WTC11 (cell line): ENCODE measurements at regions not wholly inside any gene's neighbourhood (a gene's known extent, or its start where the extent isn't known, plus 50 kb on each side); places are given as distances from the start of the nearest gene placed in this dataset.
A peak's percentile ranks its signal among the peaks of the same experiment; 100 is the strongest.

Experiments used
- ATAC-seq: fragments of 200-7000 bp; cut with Tn5 transposase; 2 replicates; pipeline ENCODE4 v1.10.0; 2021; ENCODE audit warnings: mild to moderate bottlenecking, moderate library complexity
- CTCF ChIA-PET: fragments of 300-600 bp; sonication (Branson Sonifier 250); formaldehyde crosslinking; loops from one replicate; lab custom pipeline; 2021; ENCODE audit warnings: antibody characterized with exemption; lab: Charles Lee
- POLR2A ChIA-PET: fragments of 350-600 bp; sonication (Branson Sonifier 250); formaldehyde crosslinking; loops from one replicate; lab custom pipeline; 2021; ENCODE audit warnings: antibody characterized with exemption; lab: Charles Lee
- DNase-seq: peaks from one replicate; pipeline ENCODE4 v3.0.0; 2021; ENCODE audit warnings: low spot score
- H3K27ac Mint-ChIP-seq: 2 replicates; pipeline ENCODE4 v1.8.0; 2021; ENCODE audit warnings: mixed read lengths
- H3K27me3 Mint-ChIP-seq: 2 replicates; pipeline ENCODE4 v1.8.0; 2021; ENCODE audit warnings: low read depth, mild to moderate bottlenecking, moderate library complexity, mixed read lengths
- H3K36me3 Mint-ChIP-seq: 2 replicates; pipeline ENCODE4 v1.8.0; 2021; ENCODE audit warnings: mixed read lengths
- H3K4me1 Mint-ChIP-seq: 2 replicates; pipeline ENCODE4 v1.8.0; 2022; ENCODE audit warnings: mixed read lengths
- H3K4me3 Mint-ChIP-seq: 2 replicates; pipeline ENCODE4 v1.8.0; 2021; ENCODE audit warnings: mild to moderate bottlenecking, moderate library complexity, mixed read lengths
- H3K9me3 Mint-ChIP-seq: 2 replicates; pipeline ENCODE4 v1.8.0; 2021; ENCODE audit warnings: mixed read lengths
- AR ChIP-seq: fragments of 250-450 bp; sonication (Bioruptor Pico); IDR thresholded peaks from 2 replicates; pipeline ENCODE4 v1.9.0; 2021; ENCODE audit warnings: mild to moderate bottlenecking
- ATF1 ChIP-seq: sonication (generic); formaldehyde crosslinking; IDR thresholded peaks from 2 replicates; pipeline ENCODE4 v1.8.1; 2023; ENCODE audit warnings: mild to moderate bottlenecking, moderate library complexity, missing genetic modification reagents
- CBFB ChIP-seq: sonication (generic); formaldehyde crosslinking; IDR thresholded peaks from 2 replicates; pipeline ENCODE4 v1.8.1; 2022; ENCODE audit warnings: mild to moderate bottlenecking, low read depth, missing genetic modification reagents
- CDX4 ChIP-seq: fragments of 250-450 bp; sonication (Bioruptor Pico); IDR thresholded peaks from 2 replicates; pipeline ENCODE4 v1.9.0; 2021; ENCODE audit warnings: moderate library complexity, mild to moderate bottlenecking, inconsistent platforms, borderline replicate concordance
- CREM ChIP-seq: sonication (generic); formaldehyde crosslinking; IDR thresholded peaks from 2 replicates; pipeline ENCODE4 v1.8.1; 2022; ENCODE audit warnings: mild to moderate bottlenecking, missing genetic modification reagents, moderate library complexity
- E2F5 ChIP-seq: sonication (generic); formaldehyde crosslinking; IDR thresholded peaks from 2 replicates; pipeline ENCODE4 v1.8.1; 2022; ENCODE audit warnings: mild to moderate bottlenecking, moderate library complexity, missing genetic modification reagents
- FOXK1 ChIP-seq: sonication (generic); formaldehyde crosslinking; IDR thresholded peaks from 2 replicates; pipeline ENCODE4 v1.8.0; 2022; ENCODE audit warnings: mild to moderate bottlenecking, moderate library complexity, missing genetic modification reagents
- FOXP1 ChIP-seq: sonication (generic); formaldehyde crosslinking; IDR thresholded peaks from 2 replicates; pipeline ENCODE4 v1.8.0; 2022; ENCODE audit warnings: missing genetic modification reagents, mild to moderate bottlenecking, moderate library complexity, borderline replicate concordance
- KAT7 ChIP-seq: sonication (generic); formaldehyde crosslinking; IDR thresholded peaks from 2 replicates; pipeline ENCODE4 v1.8.1; 2023; ENCODE audit warnings: missing genetic modification reagents, mild to moderate bottlenecking, borderline replicate concordance
- NFATC4 ChIP-seq: fragments of 250-450 bp; sonication (Bioruptor Pico); IDR thresholded peaks from 2 replicates; pipeline ENCODE4 v1.9.0; 2021; ENCODE audit warnings: mild to moderate bottlenecking
- NR3C1 ChIP-seq: sonication (generic); formaldehyde crosslinking; conservative IDR thresholded peaks from 2 replicates; pipeline ENCODE4 v1.8.1; 2023; ENCODE audit warnings: low read depth, mild to moderate bottlenecking, missing genetic modification reagents
- SMAD3 ChIP-seq: sonication (generic); formaldehyde crosslinking; IDR thresholded peaks from 2 replicates; pipeline ENCODE4 v1.8.0; 2022; ENCODE audit warnings: missing genetic modification reagents, mild to moderate bottlenecking, borderline replicate concordance
- SOX15 ChIP-seq: fragments of 250-450 bp; sonication (Bioruptor Pico); IDR thresholded peaks from 2 replicates; pipeline ENCODE4 v1.9.0; 2021; ENCODE audit warnings: mild to moderate bottlenecking
- TEAD1 ChIP-seq: sonication (generic); formaldehyde crosslinking; IDR thresholded peaks from 2 replicates; pipeline ENCODE4 v1.8.0; 2022; ENCODE audit warnings: mild to moderate bottlenecking, missing genetic modification reagents
- ZNF232 ChIP-seq: sonication (generic); formaldehyde crosslinking; IDR thresholded peaks from 2 replicates; pipeline ENCODE4 v1.8.0; 2022; ENCODE audit warnings: mild to moderate bottlenecking, missing genetic modification reagents
- ZNF281 ChIP-seq: sonication (generic); formaldehyde crosslinking; IDR thresholded peaks from 2 replicates; pipeline ENCODE4 v1.8.0; 2023; ENCODE audit warnings: mild to moderate bottlenecking, missing genetic modification reagents
- ZNF396 ChIP-seq: fragments of 250-450 bp; sonication (Bioruptor Pico); IDR thresholded peaks from 2 replicates; pipeline ENCODE4 v1.8.0; 2021; ENCODE audit warnings: mild to moderate bottlenecking, moderate library complexity, borderline replicate concordance
- ZNF532 ChIP-seq: fragments of 250-450 bp; sonication (Bioruptor Pico); IDR thresholded peaks from 2 replicates; pipeline ENCODE4 v1.9.0; 2021; ENCODE audit warnings: mild to moderate bottlenecking, borderline replicate concordance

- peak; percentile 10 for ATAC-seq
- TF ChIP-seq FOXP1 (CRISPR knock-in tag) (no peak), CDX4 (no peak), ZNF396 (no peak), ZNF532 (CRISPR knock-in tag) (no peak), AR (CRISPR knock-in tag) (no peak), ZNF281 (CRISPR knock-in tag) (no peak), FOXK1 (CRISPR knock-in tag) (no peak), NFATC4 (CRISPR knock-in tag) (no peak)
- peaks cover 10% of the 10 kb centered on the region for H3K27me3 Mint-ChIP-seq
These were observed 306.8 kb upstream of the SKOR2 start for GRCh38 chr18:47558110-47558750.

GRCh38 chr18:47557160-47557559 is 305.7 kb upstream of the SKOR2 start:
- H3K4me3 Mint-ChIP-seq, result no peak overlapping the region
- ATAC-seq (peak; percentile 19; the same call in 1 of the 2 replicates), DNase-seq (peak; percentile 33)
- H3K27ac Mint-ChIP-seq, result no peak overlapping the region
- H3K9me3 Mint-ChIP-seq, result no peaks in the 10 kb centered on the region
- ChIA-PET CTCF (interaction anchor here (0.6 to 2.2 kb wide), 5 partner anchors 12 to 192 kb away, joined by 3 to 9 read pairs (median 5); no protein-coding TSS in a partner anchor), POLR2A (no interaction called here)
- H3K4me1 Mint-ChIP-seq, result peaks cover 53% of the 10 kb centered on the region
- 0 out of 2 replicates have a peak, but pooled peaks cover 4% of the 10 kb centered on the region for H3K36me3 Mint-ChIP-seq
- peaks cover 10% of the 10 kb centered on the region for H3K27me3 Mint-ChIP-seq
- no peak for TF ChIP-seq KAT7
- TF ChIP-seq TEAD1 (CRISPR knock-in tag), result no peak
- TF ChIP-seq NR3C1 (CRISPR knock-in tag), result no peak
- no peak for TF ChIP-seq NFATC4 (CRISPR knock-in tag)
- TF ChIP-seq SOX15 (CRISPR knock-in tag), result no peak
- no peak for TF ChIP-seq ATF1
- no peak for TF ChIP-seq ZNF232 (CRISPR knock-in tag)
- TF ChIP-seq CREM (CRISPR knock-in tag), result no peak
- TF ChIP-seq SMAD3 (CRISPR knock-in tag), result no peak
- TF ChIP-seq E2F5 (CRISPR knock-in tag), result no peak
- TF ChIP-seq CBFB (CRISPR knock-in tag), result no peak

More at GRCh38 chr18:47558110-47558750, 306.8 kb upstream of the SKOR2 start:
- ChIA-PET POLR2A (no interaction called here), CTCF (interaction anchor here (0.6 to 2.2 kb wide), 7 partner anchors 13 to 198 kb away, joined by 3 to 9 read pairs (median 5); no protein-coding TSS in a partner anchor)
- peaks cover 9% of the 10 kb centered on the region for H3K9me3 Mint-ChIP-seq
- peaks cover 11% of the 10 kb centered on the region; the same call in 1 of the 2 replicates for H3K36me3 Mint-ChIP-seq
- H3K27ac Mint-ChIP-seq, result no peak overlapping the region; the same call in 1 of the 2 replicates
- H3K4me1 Mint-ChIP-seq, result peaks cover 57% of the 10 kb centered on the region
- no peak for DNase-seq
- no peak overlapping the region for H3K4me3 Mint-ChIP-seq
